Neural progenitor cell (in vitro differentiated cells): ENCODE measurements at regions not wholly inside any gene's neighbourhood (a gene's known extent, or its start where the extent isn't known, plus 50 kb on each side); places are given as distances from the start of the nearest gene placed in this dataset.

Experiments used
- DNase-seq: peaks from one replicate; pipeline ENCODE4 v3.0.0-alpha.2; 2016; ENCODE audit warnings: low spot score
- H2AFZ ChIP-seq: fragments of 200-600 bp; sonication (generic); replicated peaks from 2 replicates; pipeline ENCODE4 v1.6.1; 2016; ENCODE audit warnings: antibody characterized with exemption
- H3F3A ChIP-seq: fragments of 200-600 bp; sonication (generic); 2 replicates; pipeline ENCODE4 v1.6.1; 2016; ENCODE audit warnings: antibody characterized with exemption, low read depth
- H3K27ac ChIP-seq: fragments of 200-600 bp; sonication (generic); 2 replicates; pipeline ENCODE4 v1.5.1; 2016; ENCODE audit warnings: mild to moderate bottlenecking
- H3K27me3 ChIP-seq: fragments of 200-600 bp; sonication (generic); 2 replicates; pipeline ENCODE4 v1.6.1; 2016; ENCODE audit warnings: mild to moderate bottlenecking, moderate library complexity
- H3K36me3 ChIP-seq: fragments of 200-600 bp; sonication (generic); 2 replicates; pipeline ENCODE4 v1.5.1; 2016
- H3K4me1 ChIP-seq: fragments of 200-600 bp; sonication (generic); 2 replicates; pipeline ENCODE4 v1.6.1; 2016; ENCODE audit warnings: mixed run types
- H3K4me2 ChIP-seq: fragments of 200-600 bp; sonication (generic); 2 replicates; pipeline ENCODE4 v1.6.1; 2016
- H3K4me3 ChIP-seq: fragments of 200-600 bp; sonication (generic); 2 replicates; pipeline ENCODE4 v1.5.1; 2016
- H3K79me2 ChIP-seq: fragments of 200-600 bp; sonication (generic); 2 replicates; pipeline ENCODE4 v1.6.1; 2016; ENCODE audit warnings: low read depth
- H3K9ac ChIP-seq: fragments of 200-600 bp; sonication (generic); 2 replicates; pipeline ENCODE4 v1.6.1; 2016
- H3K9me3 ChIP-seq: fragments of 200-600 bp; sonication (generic); 2 replicates; pipeline ENCODE4 v1.5.1; 2016; ENCODE audit warnings: low read depth
- H4K20me1 ChIP-seq: fragments of 200-600 bp; sonication (generic); 2 replicates; pipeline ENCODE4 v1.6.1; 2016; ENCODE audit warnings: low read depth
- H3K27ac Mint-ChIP-seq: 3 replicates; pipeline ENCODE4 v1.8.0; 2021; ENCODE audit warnings: mixed read lengths
- H3K27me3 Mint-ChIP-seq: 2 replicates; pipeline ENCODE4 v1.8.0; 2022; ENCODE audit warnings: low read depth, mild to moderate bottlenecking, inconsistent platforms, moderate library complexity, mixed read lengths; ENCODE audit not compliant: insufficient read depth
- H3K36me3 Mint-ChIP-seq: 3 replicates; pipeline ENCODE4 v1.8.0; 2021; ENCODE audit warnings: mixed read lengths
- H3K4me1 Mint-ChIP-seq: 3 replicates; pipeline ENCODE4 v1.8.0; 2021; ENCODE audit warnings: mixed read lengths
- H3K4me3 Mint-ChIP-seq: 3 replicates; pipeline ENCODE4 v1.8.0; 2021; ENCODE audit warnings: mild to moderate bottlenecking, moderate library complexity, mixed read lengths
- H3K9me3 Mint-ChIP-seq: 3 replicates; pipeline ENCODE4 v1.8.0; 2020; ENCODE audit warnings: mixed read lengths
- CTCF ChIP-seq: fragments of 200-600 bp; sonication (generic); IDR thresholded peaks from 2 replicates; pipeline ENCODE4 v1.5.1; 2017; ENCODE audit warnings: antibody characterized with exemption, mild to moderate bottlenecking
- EZH2 ChIP-seq: fragments of 200-600 bp; sonication (generic); IDR thresholded peaks from 2 replicates; pipeline ENCODE4 v1.6.1; 2017; ENCODE audit warnings: antibody characterized with exemption, mild to moderate bottlenecking, moderate library complexity
- EZH2phosphoT487 ChIP-seq: fragments of 200-600 bp; sonication (generic); IDR thresholded peaks from 2 replicates; pipeline ENCODE4 v1.6.1; 2017; ENCODE audit warnings: antibody characterized with exemption

DNA sequence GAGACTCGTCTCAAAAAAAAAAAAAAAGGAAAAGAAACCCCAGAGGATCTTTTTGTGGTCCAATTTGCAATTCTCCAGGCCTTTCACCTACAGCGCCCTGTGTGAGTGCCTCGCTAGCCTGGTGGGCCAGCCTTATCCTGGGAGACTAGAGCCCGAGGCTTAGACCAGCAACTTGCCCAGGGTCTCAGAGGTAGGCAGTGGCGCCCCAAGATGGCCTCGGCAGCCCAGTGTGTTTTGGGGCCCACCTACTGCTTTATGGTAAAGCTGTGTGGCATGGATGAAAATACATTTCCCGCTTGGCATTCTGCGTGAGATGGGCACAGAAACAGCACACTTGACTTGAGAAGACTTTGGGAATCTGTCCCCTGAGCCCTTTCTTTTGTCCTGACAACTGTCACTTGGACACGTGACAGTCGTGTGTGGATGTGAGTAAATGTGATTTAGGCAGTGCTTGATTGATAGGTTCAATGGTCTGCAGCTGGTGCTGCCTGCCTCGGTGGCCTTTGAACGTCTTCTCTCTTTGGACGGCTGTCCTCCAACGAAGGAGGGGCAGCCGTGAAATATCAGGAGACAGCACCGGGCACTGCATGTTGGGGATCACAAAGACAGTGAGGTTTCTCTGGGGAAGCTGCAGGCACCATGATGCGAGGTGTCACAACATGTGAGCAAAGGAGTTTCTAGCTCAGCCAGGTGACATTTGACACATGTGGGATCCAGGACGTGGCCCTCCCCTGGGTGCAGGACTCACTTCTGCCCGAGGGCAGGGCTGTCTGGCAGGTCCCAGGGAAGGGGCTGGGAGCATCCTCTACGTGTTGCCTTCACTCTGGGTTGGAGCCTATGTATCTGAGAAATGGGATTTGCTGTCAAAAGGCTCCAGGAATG lies 209.5 kb upstream of the TWIST2 start:
- Mint-ChIP-seq H3K27ac (no peak overlapping the region), H3K4me3 (no peak overlapping the region), H3K36me3 (no peaks in the 10 kb centered on the region), H3K4me1 (peaks cover 12% of the 10 kb centered on the region), H3K27me3 (peaks cover 4% of the 10 kb centered on the region), H3K9me3 (no peaks in the 10 kb centered on the region)
- no peaks in the 10 kb centered on the region for H3F3A ChIP-seq
- H3K27ac ChIP-seq = no peak overlapping the region
- H3K27me3 ChIP-seq = no peaks in the 10 kb centered on the region
- H3K9me3 ChIP-seq = no peaks in the 10 kb centered on the region
- no peaks in the 10 kb centered on the region for H3K36me3 ChIP-seq
- no peak for DNase-seq
- no peaks in the 10 kb centered on the region for H4K20me1 ChIP-seq
- no peaks in the 10 kb centered on the region for H3K4me1 ChIP-seq
- TF ChIP-seq CTCF (no peak), EZH2phosphoT487 (no peak), EZH2 (no peak)
- no peak overlapping the region for H3K4me3 ChIP-seq
- no peak overlapping the region for H3K9ac ChIP-seq
- H3K79me2 ChIP-seq = no peaks in the 10 kb centered on the region
- H3K4me2 ChIP-seq = no peak overlapping the region
- no peak overlapping the region for H2AFZ ChIP-seq

GRCh38 chr2:238638982-238639628 lies 208.8 kb upstream of the TWIST2 start:
- Histone ChIP-seq H2AFZ (no peak overlapping the region), H3K9me3 (no peaks in the 10 kb centered on the region), H3K4me3 (no peak overlapping the region), H3K27me3 (no peaks in the 10 kb centered on the region), H3K4me1 (no peaks in the 10 kb centered on the region), H3K79me2 (no peaks in the 10 kb centered on the region), H3F3A (no peaks in the 10 kb centered on the region), H4K20me1 (no peaks in the 10 kb centered on the region), H3K27ac (no peak overlapping the region), H3K4me2 (no peak overlapping the region), H3K9ac (no peak overlapping the region), H3K36me3 (no peaks in the 10 kb centered on the region)
- DNase-seq = no peak
- Mint-ChIP-seq H3K4me3 (no peak overlapping the region), H3K27me3 (peaks cover 9% of the 10 kb centered on the region), H3K27ac (no peak overlapping the region), H3K9me3 (no peaks in the 10 kb centered on the region), H3K4me1 (peaks cover 20% of the 10 kb centered on the region), H3K36me3 (no peaks in the 10 kb centered on the region)
- TF ChIP-seq CTCF (no peak), EZH2phosphoT487 (no peak), EZH2 (no peak)

GRCh38 chr2:238640486-238640885 lies 207.4 kb upstream of the TWIST2 start:
- H3K4me3 ChIP-seq = no peak overlapping the region
- no peaks in the 10 kb centered on the region for H3K9me3 Mint-ChIP-seq
- H3K36me3 ChIP-seq = no peaks in the 10 kb centered on the region
- H3K4me3 Mint-ChIP-seq = no peak overlapping the region
- no peak for DNase-seq
- no peaks in the 10 kb centered on the region for H4K20me1 ChIP-seq
- no peak overlapping the region for H3K27ac Mint-ChIP-seq
- H3K79me2 ChIP-seq = no peaks in the 10 kb centered on the region
- no peaks in the 10 kb centered on the region for H3K4me1 ChIP-seq
- H2AFZ ChIP-seq = no peak overlapping the region
- H3K9me3 ChIP-seq = no peaks in the 10 kb centered on the region
- TF ChIP-seq EZH2phosphoT487 = no peak
- no peak for TF ChIP-seq CTCF
- TF ChIP-seq EZH2 = no peak
- H3K27me3 ChIP-seq = no peaks in the 10 kb centered on the region
- peaks cover 25% of the 10 kb centered on the region for H3K4me1 Mint-ChIP-seq
- H3K36me3 Mint-ChIP-seq = no peaks in the 10 kb centered on the region
- no peak overlapping the region for H3K27ac ChIP-seq
- peaks cover 9% of the 10 kb centered on the region for H3K27me3 Mint-ChIP-seq
- no peaks in the 10 kb centered on the region for H3F3A ChIP-seq
- no peak overlapping the region for H3K9ac ChIP-seq
- no peak overlapping the region for H3K4me2 ChIP-seq
